ENCODE measurements at regions not wholly inside any gene's neighbourhood (a gene's known extent, or its start where the extent isn't known, plus 50 kb on each side); places are given as distances from the start of the nearest gene placed in this dataset.

DNA sequence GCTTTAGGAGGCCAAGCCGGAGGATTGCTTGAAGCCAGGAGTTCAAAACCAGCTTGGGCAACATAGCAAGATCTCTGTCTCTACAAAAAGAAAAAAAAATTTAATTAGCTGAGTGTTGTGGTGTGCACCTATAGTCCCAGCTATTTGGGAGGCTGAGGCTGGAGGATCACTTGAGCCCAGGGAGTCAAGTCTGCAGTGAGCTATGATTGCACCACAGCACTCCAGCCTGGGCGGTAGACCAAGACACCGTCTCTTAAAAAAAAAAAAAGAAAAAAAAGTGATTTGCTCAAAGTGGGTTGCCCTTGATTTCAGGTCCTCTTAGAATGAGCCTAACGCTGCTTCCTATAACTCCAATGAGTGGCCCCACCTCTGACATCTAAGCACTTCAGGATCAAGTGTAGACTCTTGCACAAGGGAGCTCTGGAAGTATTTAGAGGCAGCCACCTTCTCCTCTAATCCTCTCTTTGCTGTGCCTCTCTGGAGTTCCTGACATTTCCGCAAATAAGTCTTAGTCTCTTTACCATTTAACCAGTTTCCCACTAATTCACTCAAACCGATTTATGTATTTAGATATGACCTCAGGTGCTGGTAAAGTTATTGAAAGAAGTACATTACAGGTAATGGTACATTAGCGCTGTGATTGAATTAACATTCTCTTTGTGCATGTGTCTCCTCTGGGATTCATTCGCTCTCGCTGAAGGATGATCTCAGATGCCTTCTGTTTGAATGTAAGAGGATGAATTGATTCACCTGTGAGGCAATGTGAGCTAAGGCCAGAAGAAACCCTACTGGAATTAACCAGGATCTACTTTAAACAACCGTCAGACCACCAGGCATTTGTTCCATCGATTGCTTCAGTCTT, 60.8 kb upstream of the CELF2 start:
- in situ Hi-C loops (cut with HindIII; ENCODE audit: low pct_unique_long_range_greater_than_20kb, low sequenced_read_pairs) = no loop called here
- no peak for DNase-seq (ENCODE audit: low read depth)

- no peak for DNase-seq (ENCODE audit: low read depth)
- in situ Hi-C loops (cut with HindIII; ENCODE audit: low pct_unique_long_range_greater_than_20kb, low sequenced_read_pairs) = no loop called here
Observed at GRCh38 chr10:10958041-10958440, 59.6 kb upstream of the CELF2 start.

DNA sequence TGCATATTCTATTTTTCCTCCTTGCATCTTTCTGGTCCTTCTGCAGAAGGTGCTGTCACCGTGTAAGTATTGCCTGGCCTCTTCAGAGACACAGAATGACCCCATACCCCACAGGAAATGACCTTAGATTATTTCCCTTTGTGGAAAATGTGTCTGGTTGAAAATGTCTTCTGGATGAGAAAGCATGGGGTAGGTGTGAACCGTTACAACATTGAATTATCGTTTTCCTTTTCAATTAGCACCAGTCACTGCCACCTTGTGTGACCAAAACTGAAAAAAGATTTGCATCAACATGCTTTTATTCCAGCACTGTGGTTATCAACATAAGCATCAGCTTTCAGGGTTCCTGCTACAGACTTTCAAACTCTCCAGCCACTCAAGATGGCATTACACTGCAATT, 58.0 kb upstream of the CELF2 start:
- in situ Hi-C loops (cut with HindIII; ENCODE audit: low pct_unique_long_range_greater_than_20kb, low sequenced_read_pairs) = no loop called here
- DNase-seq (ENCODE audit: low read depth) = no peak

GRCh38 chr10:10960534-10960933, 57.1 kb upstream of the CELF2 start:
- DNase-seq (ENCODE audit: low read depth) = no peak
- in situ Hi-C loops (cut with HindIII; ENCODE audit: low pct_unique_long_range_greater_than_20kb, low sequenced_read_pairs) = no loop called here

GRCh38 chr10:10961072-10961471, 56.6 kb upstream of the CELF2 start:
- DNase-seq (ENCODE audit: low read depth) = no peak
- in situ Hi-C loops (cut with HindIII; ENCODE audit: low pct_unique_long_range_greater_than_20kb, low sequenced_read_pairs) = no loop called here

- in situ Hi-C loops (cut with HindIII; ENCODE audit: low pct_unique_long_range_greater_than_20kb, low sequenced_read_pairs) = no loop called here
- DNase-seq (ENCODE audit: low read depth) = no peak
Observed at GRCh38 chr10:10967029-10967428, 50.6 kb upstream of the CELF2 start.

- in situ Hi-C loops (cut with HindIII; ENCODE audit: low pct_unique_long_range_greater_than_20kb, low sequenced_read_pairs) = no loop called here
- no peak for DNase-seq (ENCODE audit: low read depth)
Observed at GRCh38 chr10:10967581-10968256, 50.0 kb upstream of the CELF2 start.

Measured in Caki2 (cell line).